Subcutaneous abdominal adipose tissue (tissue), 5 donors: ENCODE measurements at regions not wholly inside any gene's neighbourhood (a gene's known extent, or its start where the extent isn't known, plus 50 kb on each side); places are given as distances from the start of the nearest gene placed in this dataset.
"Not testable (repeated sequence)": the region's sequence is repeated elsewhere in the genome, so short reads cannot be mapped to it uniquely, and the experiment has no call there.

Experiments used
- H3K27ac ChIP-seq: one replicate; pipeline ENCODE4 v1.7.0; 2013; ENCODE audit warnings: low read depth, mild to moderate bottlenecking, inconsistent platforms, low read length, moderate library complexity
- H3K27me3 ChIP-seq, 5 donors: one replicate each; pipeline ENCODE4 v1.7.0; 2013; ENCODE audit warnings: low read length in 5 of 5, inconsistent platforms in 1 of 5; ENCODE audit not compliant: control insufficient read depth in 5 of 5, insufficient read depth in 4 of 5
- H3K36me3 ChIP-seq, 5 donors: one replicate each; pipeline ENCODE4 v1.7.0; 2013; ENCODE audit warnings: low read length in 5 of 5; ENCODE audit not compliant: control insufficient read depth in 5 of 5, insufficient read depth in 5 of 5
- H3K4me1 ChIP-seq, 5 donors: one replicate each; pipeline ENCODE4 v1.7.0; 2013; ENCODE audit warnings: low read length in 5 of 5, mild to moderate bottlenecking in 3 of 5, moderate library complexity in 1 of 5; ENCODE audit not compliant: control insufficient read depth in 5 of 5, insufficient read depth in 5 of 5
- H3K4me3 ChIP-seq, 5 donors: one replicate each; pipeline ENCODE4 v1.7.0; 2013; ENCODE audit warnings: low read length in 5 of 5, low read depth in 1 of 5
- H3K9ac ChIP-seq, 5 donors: one replicate each; pipeline ENCODE4 v1.7.0; 2013; ENCODE audit warnings: low read length in 5 of 5, mild to moderate bottlenecking in 4 of 5, moderate library complexity in 3 of 5
- H3K9me3 ChIP-seq, 5 donors: one replicate each; pipeline ENCODE4 v1.7.0; 2013; ENCODE audit warnings: low read length in 5 of 5; ENCODE audit not compliant: control insufficient read depth in 5 of 5
- donor health status: healthy.
- donor health status: healthy.
- donor health status: healthy.
- donor health status: healthy.
- donor health status: healthy.

DNA sequence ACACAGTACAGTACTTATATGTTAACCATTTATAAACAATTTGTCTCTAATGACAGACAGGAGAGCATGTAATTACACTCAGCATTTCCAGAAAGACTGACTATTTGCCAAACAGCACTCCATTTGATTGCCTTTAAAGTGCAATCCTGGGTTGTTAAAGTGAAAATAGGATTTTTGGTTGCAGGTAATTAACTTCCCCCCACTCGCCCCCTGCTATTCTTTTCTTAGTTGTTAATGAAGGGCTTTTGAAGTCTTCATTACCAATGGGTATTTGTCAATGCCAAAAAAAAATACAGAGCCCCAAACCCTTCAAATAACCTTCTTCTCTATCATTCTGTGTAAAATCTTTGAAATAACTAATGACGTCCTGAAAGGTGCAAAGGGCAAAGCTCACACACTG, 825.6 kb downstream of the STPG2 start:
- Histone ChIP-seq H3K4me1 (no peaks in the 10 kb centered on the region), H3K27me3 (no peaks in the 10 kb centered on the region), H3K4me3 (no peak overlapping the region), H3K9me3 (peaks cover 0 to 3% (median 0%) of the 10 kb centered on the region in 5 donors), H3K27ac (no peak overlapping the region), H3K9ac (no peak overlapping the region), H3K36me3 (no peaks in the 10 kb centered on the region)

- not testable (repeated sequence) for H3K9ac ChIP-seq, H3K36me3 ChIP-seq, H3K4me3 ChIP-seq, H3K27ac ChIP-seq, H3K27me3 ChIP-seq, H3K4me1 ChIP-seq
- peaks cover 0 to 10% (median 0%) of the 10 kb centered on the region in 5 donors for H3K9me3 ChIP-seq
Observed at GRCh38 chr4:97325751-97326150, 817.5 kb downstream of the STPG2 start.

DNA sequence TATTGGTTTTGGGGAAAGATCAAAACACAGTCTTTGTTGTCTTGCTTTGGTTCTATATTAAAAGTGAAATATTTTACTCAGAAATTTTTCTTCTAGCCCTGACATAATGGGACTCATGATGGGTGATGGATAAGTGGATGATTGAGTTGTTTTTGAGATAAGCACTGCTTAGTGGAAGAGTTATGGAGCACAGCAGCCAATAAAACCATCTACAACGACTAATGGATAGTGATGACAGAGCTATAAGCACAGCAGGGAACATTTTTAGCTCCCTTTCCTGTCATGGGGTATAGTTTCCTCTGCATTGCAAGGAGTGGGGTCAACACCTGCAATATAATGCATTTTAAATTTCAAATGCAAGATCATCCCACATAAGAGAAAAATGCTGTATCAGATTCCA, 812.4 kb downstream of the STPG2 start:
- Histone ChIP-seq H3K27ac (no peak overlapping the region), H3K36me3 (no peaks in the 10 kb centered on the region), H3K27me3 (no peaks in the 10 kb centered on the region), H3K4me3 (no peak overlapping the region), H3K9me3 (peaks cover 0 to 14% (median 3%) of the 10 kb centered on the region in 5 donors), H3K4me1 (no peaks in the 10 kb centered on the region), H3K9ac (no peak overlapping the region)

DNA sequence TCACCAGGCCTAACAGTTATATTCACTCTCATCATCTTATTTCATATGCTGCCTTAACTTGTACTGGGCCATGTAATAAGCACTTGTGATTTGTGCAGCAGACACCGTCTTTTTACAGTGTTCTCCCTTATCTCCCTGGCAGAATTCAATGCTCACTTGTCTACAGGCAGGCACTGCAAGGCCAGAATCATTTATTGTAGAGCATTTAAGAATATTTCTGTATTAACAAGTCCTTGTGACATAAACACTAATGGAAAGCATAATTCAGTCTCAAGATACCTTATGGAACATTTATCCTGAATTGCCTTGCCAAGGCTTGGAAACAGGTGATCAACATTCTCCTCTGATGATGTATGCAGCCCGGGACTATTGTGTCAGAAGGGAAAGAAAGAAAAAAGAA, 808.9 kb downstream of the STPG2 start:
- Histone ChIP-seq H3K4me1 (no peaks in the 10 kb centered on the region), H3K27me3 (no peaks in the 10 kb centered on the region), H3K4me3 (no peak overlapping the region), H3K9ac (no peak overlapping the region), H3K27ac (no peak overlapping the region), H3K36me3 (no peaks in the 10 kb centered on the region), H3K9me3 (peaks cover 3 to 20% (median 10%) of the 10 kb centered on the region in 5 donors)

GRCh38 chr4:97349468-97350186, 793.6 kb downstream of the STPG2 start:
- H3K36me3 ChIP-seq = no peaks in the 10 kb centered on the region
- H3K27me3 ChIP-seq = no peaks in the 10 kb centered on the region
- no peaks in the 10 kb centered on the region for H3K4me1 ChIP-seq
- H3K9me3 ChIP-seq = peaks cover 0 to 4% (median 0%) of the 10 kb centered on the region in 5 donors
- H3K9ac ChIP-seq = no peak overlapping the region
- H3K4me3 ChIP-seq = no peak overlapping the region
- H3K27ac ChIP-seq = no peak overlapping the region

DNA sequence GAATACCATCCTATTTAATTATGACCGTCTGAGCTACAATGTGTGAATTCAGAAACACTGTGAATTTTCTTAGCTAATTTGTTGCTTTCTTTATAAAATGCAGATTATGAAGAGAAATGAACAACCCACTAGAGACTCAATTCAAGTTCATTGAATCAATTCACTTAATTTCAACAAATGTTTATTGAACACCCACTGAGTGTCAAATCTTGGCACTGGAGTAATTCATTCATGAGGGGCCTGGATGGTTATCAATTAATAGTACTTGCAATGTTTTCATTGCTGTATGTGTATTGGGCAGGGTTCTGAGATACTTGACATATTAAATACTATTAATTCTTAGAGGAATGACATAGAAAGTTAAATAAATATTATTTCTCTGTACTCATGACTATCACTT, 789.4 kb downstream of the STPG2 start:
- no peaks in the 10 kb centered on the region for H3K4me1 ChIP-seq
- H3K9me3 ChIP-seq = peaks cover 0 to 14% (median 8%) of the 10 kb centered on the region in 5 donors
- H3K9ac ChIP-seq = no peak overlapping the region
- no peak overlapping the region for H3K4me3 ChIP-seq
- no peak overlapping the region for H3K27ac ChIP-seq
- H3K27me3 ChIP-seq = no peaks in the 10 kb centered on the region
- no peaks in the 10 kb centered on the region for H3K36me3 ChIP-seq

DNA sequence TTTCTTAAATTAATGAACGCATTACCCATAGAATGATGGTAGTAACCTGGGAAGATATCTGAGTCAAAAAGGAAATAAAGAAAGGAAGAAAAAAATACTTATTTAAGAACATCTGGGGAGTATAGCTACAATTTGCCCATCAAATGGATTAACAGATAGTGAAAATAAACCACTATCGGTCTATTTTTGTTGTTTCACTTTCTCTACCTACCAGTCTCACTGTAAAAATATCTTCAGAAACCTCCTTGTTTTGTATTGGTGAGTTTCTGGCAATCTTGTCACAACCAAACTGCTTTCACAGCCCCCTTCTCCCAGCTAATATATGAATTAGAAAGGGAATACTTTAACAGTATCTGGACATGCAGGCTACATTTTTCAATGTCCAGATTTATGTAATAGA, 783.5 kb downstream of the STPG2 start:
- Histone ChIP-seq H3K4me3 (no peak overlapping the region), H3K9ac (no peak overlapping the region), H3K36me3 (no peaks in the 10 kb centered on the region), H3K4me1 (no peaks in the 10 kb centered on the region), H3K27ac (no peak overlapping the region), H3K27me3 (no peaks in the 10 kb centered on the region), H3K9me3 (peaks cover 0 to 14% (median 11%) of the 10 kb centered on the region in 5 donors)

DNA sequence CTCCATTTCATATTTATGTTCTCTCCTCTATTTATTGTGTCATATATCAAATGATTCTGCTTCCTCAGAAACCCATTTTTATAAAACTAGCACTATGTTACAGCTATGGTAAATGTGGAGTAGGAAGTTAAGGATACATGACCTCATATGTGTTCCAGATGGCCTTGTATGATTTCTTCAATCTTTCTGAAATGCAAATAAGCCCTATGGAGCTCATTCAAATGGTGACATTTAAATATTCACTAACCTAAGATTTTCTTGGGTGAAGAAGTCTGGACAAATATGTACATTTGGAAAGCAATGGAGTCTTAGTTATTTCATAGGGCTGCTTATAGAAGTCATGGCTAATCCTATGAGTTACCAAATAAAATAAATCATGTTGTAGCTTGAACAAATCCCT, 782.5 kb downstream of the STPG2 start:
- Histone ChIP-seq H3K4me1 (no peaks in the 10 kb centered on the region), H3K4me3 (no peak overlapping the region), H3K27me3 (no peaks in the 10 kb centered on the region), H3K9ac (no peak overlapping the region), H3K9me3 (peaks cover 0 to 14% (median 11%) of the 10 kb centered on the region in 5 donors), H3K36me3 (no peaks in the 10 kb centered on the region), H3K27ac (no peak overlapping the region)

GRCh38 chr4:97367878-97368277, 775.4 kb downstream of the STPG2 start:
- no peaks in the 10 kb centered on the region for H3K27me3 ChIP-seq
- H3K4me3 ChIP-seq = no peak overlapping the region
- no peak overlapping the region for H3K9ac ChIP-seq
- no peaks in the 10 kb centered on the region for H3K36me3 ChIP-seq
- H3K9me3 ChIP-seq = peaks cover 0 to 5% (median 1%) of the 10 kb centered on the region in 5 donors
- no peak overlapping the region for H3K27ac ChIP-seq
- no peaks in the 10 kb centered on the region for H3K4me1 ChIP-seq

GRCh38 chr4:97370568-97370967, 772.7 kb downstream of the STPG2 start:
- H3K27me3 ChIP-seq = no peaks in the 10 kb centered on the region

More at GRCh38 chr4:97370568-97370967, 772.7 kb downstream of the STPG2 start:
- no peaks in the 10 kb centered on the region for H3K36me3 ChIP-seq
- no peak overlapping the region for H3K4me3 ChIP-seq
- no peak overlapping the region for H3K9ac ChIP-seq
- H3K4me1 ChIP-seq = no peaks in the 10 kb centered on the region
- H3K9me3 ChIP-seq = peaks cover 0 to 5% (median 0%) of the 10 kb centered on the region in 5 donors
- no peak overlapping the region for H3K27ac ChIP-seq
